VCaP (cell line): ENCODE measurements at regions not wholly inside any gene's neighbourhood (a gene's known extent, or its start where the extent isn't known, plus 50 kb on each side); places are given as distances from the start of the nearest gene placed in this dataset.

Experiments used
- H3K27ac ChIP-seq: fragments of 450-650 bp; 2 replicates; pipeline ENCODE4 v1.5.1; 2017
- CTCF ChIP-seq: fragments of 450-650 bp; conservative IDR thresholded peaks from 2 replicates; pipeline ENCODE4 v1.5.1; 2017; ENCODE audit warnings: mild to moderate bottlenecking, moderate library complexity

GRCh38 chr14:84670796-84671195 lies 859.1 kb upstream of the FLRT2 start:
- TF ChIP-seq CTCF, result no peak
- no peak overlapping the region for H3K27ac ChIP-seq

- TF ChIP-seq CTCF, result no peak
- H3K27ac ChIP-seq, result no peak overlapping the region
Observed at GRCh38 chr14:84671776-84672175, 858.2 kb upstream of the FLRT2 start.

GRCh38 chr14:84674636-84675035 lies 855.3 kb upstream of the FLRT2 start:
- no peak overlapping the region for H3K27ac ChIP-seq
- no peak for TF ChIP-seq CTCF

GRCh38 chr14:84686550-84686949 lies 843.4 kb upstream of the FLRT2 start:
- no peak overlapping the region for H3K27ac ChIP-seq
- TF ChIP-seq CTCF, result no peak

- no peak for TF ChIP-seq CTCF
- no peak overlapping the region for H3K27ac ChIP-seq
Observed at GRCh38 chr14:84688297-84689025, 841.5 kb upstream of the FLRT2 start.

- no peak for TF ChIP-seq CTCF
- no peak overlapping the region for H3K27ac ChIP-seq
Observed at GRCh38 chr14:84694161-84694560, 835.8 kb upstream of the FLRT2 start.

GRCh38 chr14:84704601-84705000 lies 825.3 kb upstream of the FLRT2 start:
- no peak overlapping the region for H3K27ac ChIP-seq
- TF ChIP-seq CTCF, result no peak
